ENCODE measurements at regions not wholly inside any gene's neighbourhood (a gene's known extent, or its start where the extent isn't known, plus 50 kb on each side); places are given as distances from the start of the nearest gene placed in this dataset.

GRCh38 chr6:121522265-121522664, 86.8 kb downstream of the GJA1 start:
- Histone ChIP-seq H3K36me3 (no peaks in the 10 kb centered on the region), H3K27me3 (no peaks in the 10 kb centered on the region), H3K4me1 (no peaks in the 10 kb centered on the region), H3K4me3 (no peak overlapping the region), H3K9me3 (no peaks in the 10 kb centered on the region), H3K27ac (peak overlapping the region; percentile 59 to 61)
- TF ChIP-seq CTCF (IDR thresholded peaks at IDR 0.05): no peak
- ATAC-seq (peak; percentile 78), DNase-seq (no peak)
- intact Hi-C loops (cut with DNase I): no loop called here

DNA sequence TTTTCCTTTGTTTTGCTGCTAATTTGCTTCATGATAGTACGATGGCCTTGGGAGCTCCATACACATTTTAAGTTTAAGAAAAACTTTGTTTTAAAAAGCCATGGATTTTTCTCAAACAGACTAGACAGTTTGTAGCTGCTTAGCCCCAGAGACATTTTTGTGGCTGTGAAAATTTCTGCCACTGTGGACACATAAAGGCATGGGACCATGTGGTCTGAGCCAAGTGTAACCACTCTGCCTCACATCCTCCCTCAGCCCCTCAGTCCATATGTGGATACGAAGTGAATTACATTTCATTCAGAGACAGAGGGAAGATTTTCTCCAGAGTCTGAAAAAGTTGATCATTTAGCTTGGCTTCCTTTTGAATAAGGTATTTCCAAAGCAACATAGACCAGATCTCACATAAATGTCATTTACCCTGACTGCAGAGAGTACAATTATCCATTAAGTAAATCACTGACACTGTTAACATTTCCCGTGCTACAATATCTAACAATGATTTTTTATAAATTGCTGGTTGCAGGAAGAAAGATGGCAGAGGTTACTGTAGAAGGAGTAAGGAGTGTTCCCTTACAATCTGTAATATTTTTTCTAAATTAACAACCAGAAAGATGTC, 87.4 kb downstream of the GJA1 start:
- intact Hi-C loops (cut with DNase I): no loop called here
- H3K36me3 ChIP-seq: no peaks in the 10 kb centered on the region
- H3K27ac ChIP-seq: peak overlapping the region; percentile 59 to 61
- H3K27me3 ChIP-seq: no peaks in the 10 kb centered on the region
- H3K4me1 ChIP-seq: no peaks in the 10 kb centered on the region
- no peak for ATAC-seq
- TF ChIP-seq CTCF (IDR thresholded peaks at IDR 0.05): no peak
- H3K9me3 ChIP-seq: no peaks in the 10 kb centered on the region
- no peak overlapping the region for H3K4me3 ChIP-seq
- no peak for DNase-seq

GRCh38 chr6:121523628-121524027, 88.2 kb downstream of the GJA1 start:
- Histone ChIP-seq H3K4me1 (no peaks in the 10 kb centered on the region), H3K36me3 (no peaks in the 10 kb centered on the region), H3K27ac (no peak overlapping the region), H3K9me3 (no peaks in the 10 kb centered on the region), H3K27me3 (no peaks in the 10 kb centered on the region), H3K4me3 (no peak overlapping the region)
- intact Hi-C loops (cut with DNase I): no loop called here
- DNase-seq (no peak), ATAC-seq (no peak)
- TF ChIP-seq CTCF (IDR thresholded peaks at IDR 0.05): no peak

- Histone ChIP-seq H3K4me1 (no peaks in the 10 kb centered on the region), H3K27ac (no peak overlapping the region), H3K36me3 (no peaks in the 10 kb centered on the region), H3K27me3 (no peaks in the 10 kb centered on the region), H3K9me3 (no peaks in the 10 kb centered on the region), H3K4me3 (no peak overlapping the region)
- no peak for ATAC-seq
- no peak for TF ChIP-seq CTCF (IDR thresholded peaks at IDR 0.05)
- intact Hi-C loops (cut with DNase I): no loop called here
- no peak for DNase-seq
Observed at GRCh38 chr6:121526282-121526681, 90.8 kb downstream of the GJA1 start.

DNA sequence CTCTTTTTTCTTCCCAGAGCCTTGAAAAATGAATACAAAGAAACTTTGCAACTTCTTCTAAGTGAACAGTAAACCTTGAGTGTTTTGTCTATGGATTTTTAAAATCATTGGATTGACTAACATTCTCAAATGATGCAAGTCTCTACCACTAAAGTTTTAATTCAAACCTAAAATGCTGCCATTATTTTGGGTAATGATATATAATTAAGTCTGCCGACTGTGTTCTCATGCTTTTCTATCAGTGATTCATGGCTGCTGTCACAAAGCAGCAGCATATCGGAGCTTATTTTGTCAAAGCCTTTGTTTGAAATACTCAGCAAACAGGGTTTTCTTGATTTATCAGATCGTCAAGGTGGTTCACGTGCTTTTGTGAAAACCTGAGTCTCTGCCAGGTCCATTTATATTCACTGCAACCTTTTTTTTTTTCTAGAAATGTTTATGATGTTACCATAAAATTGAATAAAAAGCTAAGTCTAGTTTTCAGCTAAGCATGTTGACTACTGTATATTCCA, 96.3 kb downstream of the GJA1 start:
- intact Hi-C loops (cut with DNase I): no loop called here
- Histone ChIP-seq H3K27me3 (no peaks in the 10 kb centered on the region), H3K4me3 (no peak overlapping the region), H3K4me1 (no peaks in the 10 kb centered on the region), H3K9me3 (no peaks in the 10 kb centered on the region), H3K36me3 (no peaks in the 10 kb centered on the region), H3K27ac (no peak overlapping the region)
- ATAC-seq (no peak), DNase-seq (no peak)
- TF ChIP-seq CTCF (IDR thresholded peaks at IDR 0.05): no peak

All from left lung (tissue), 4 donors.